ENCODE measurements at regions not wholly inside any gene's neighbourhood (a gene's known extent, or its start where the extent isn't known, plus 50 kb on each side); places are given as distances from the start of the nearest gene placed in this dataset.
"Not testable (repeated sequence)": the region's sequence is repeated elsewhere in the genome, so short reads cannot be mapped to it uniquely, and the experiment has no call there.

DNA sequence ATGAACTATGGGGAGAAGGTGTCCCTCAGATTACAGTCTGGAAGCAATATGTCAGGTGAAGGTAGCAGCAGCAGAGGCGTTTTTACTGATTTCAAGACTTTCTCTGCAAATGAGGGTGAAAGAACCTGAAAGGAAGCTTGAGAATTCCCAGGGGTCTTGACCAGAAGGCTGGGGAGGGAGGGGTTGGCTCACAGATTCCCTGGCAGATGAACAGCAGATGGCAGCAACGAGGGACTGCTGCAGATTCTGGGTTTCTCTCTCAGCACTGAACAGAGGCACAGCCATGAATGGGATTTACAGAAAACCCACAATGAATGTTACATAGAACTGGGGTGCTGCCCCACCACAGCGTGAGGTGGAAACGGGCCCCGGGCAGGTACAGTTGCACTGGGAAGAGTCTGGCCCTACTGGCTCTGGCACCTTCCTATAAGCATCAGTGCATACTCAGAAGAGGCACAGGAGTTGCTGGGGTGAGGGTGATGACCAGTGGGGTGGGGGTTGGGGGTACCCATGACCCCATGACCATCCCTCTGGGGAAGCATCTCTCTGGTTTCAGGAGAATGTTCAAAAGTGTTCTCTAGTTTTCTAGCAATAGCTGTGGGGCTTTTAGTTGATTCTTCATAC, 317.8 kb downstream of the SH2D4B start:
- FAIRE-seq (no peak), DNase-seq (ENCODE audit: low spot score in 2 of 2) (peak; percentile 21 to 22)

DNA sequence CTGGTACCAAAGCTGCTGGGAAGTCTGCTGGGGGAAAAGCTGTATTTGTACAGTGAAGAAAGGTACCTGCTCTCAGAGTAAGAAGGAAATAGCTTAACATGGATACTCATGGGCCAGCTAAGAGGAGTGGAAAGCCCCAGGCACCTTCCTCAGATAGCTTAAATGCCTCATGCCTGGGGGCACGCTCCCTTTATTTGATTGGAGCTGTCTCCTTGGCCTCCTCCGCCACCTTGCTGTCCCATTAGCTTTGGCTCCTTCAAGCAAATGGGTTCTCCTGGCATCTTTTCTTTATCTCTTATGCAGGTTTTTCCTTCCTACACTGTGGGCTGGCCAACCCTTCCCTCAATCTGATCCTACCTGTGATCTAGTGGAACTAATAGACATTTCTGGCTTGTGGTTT, 318.5 kb downstream of the SH2D4B start:
- FAIRE-seq (no peak), DNase-seq (ENCODE audit: low spot score in 2 of 2) (no peak)

DNA sequence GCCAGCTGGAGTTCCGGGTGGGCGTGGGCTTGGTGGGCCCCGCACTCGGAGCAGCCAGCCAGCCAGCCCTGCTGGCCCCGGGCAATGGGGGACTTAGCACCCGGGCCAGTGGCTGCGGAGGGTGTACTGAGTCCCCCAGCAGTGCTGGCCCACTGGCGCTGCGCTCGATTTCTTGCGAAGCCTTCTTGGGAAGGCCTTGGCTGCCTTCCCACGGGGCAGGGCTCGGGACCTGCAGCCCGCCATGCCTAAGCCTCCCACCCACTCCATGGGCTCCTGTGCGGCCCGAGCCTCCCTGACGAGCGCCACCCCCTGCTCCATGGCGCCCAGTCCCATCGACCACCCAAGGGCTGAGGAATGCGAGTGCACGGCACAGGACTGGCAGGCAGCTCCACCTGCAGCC, 321.6 kb downstream of the SH2D4B start:
- DNase-seq (ENCODE audit: low spot score in 2 of 2); FAIRE-seq: not testable (repeated sequence)

DNA sequence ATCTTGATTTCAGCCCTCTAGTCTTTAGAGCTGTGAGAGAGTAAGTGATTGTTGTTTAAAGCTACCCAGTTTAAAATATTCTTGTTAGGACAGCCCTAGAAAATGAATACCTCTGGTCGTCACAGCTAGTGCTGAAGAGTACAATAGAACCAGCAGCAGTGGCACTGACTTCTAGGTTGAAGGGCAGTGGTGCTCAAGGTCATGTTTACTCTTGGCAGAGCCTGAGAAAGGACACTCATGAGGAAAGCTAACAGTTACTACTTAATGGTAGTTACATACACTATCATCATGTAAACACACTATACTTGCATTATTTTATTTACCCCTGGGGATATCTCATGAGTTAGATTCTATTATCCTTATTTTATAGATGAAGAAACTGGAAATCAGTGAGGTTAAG, 323.0 kb downstream of the SH2D4B start:
- DNase-seq (ENCODE audit: low spot score in 2 of 2) = no peak
- no peak for FAIRE-seq

DNA sequence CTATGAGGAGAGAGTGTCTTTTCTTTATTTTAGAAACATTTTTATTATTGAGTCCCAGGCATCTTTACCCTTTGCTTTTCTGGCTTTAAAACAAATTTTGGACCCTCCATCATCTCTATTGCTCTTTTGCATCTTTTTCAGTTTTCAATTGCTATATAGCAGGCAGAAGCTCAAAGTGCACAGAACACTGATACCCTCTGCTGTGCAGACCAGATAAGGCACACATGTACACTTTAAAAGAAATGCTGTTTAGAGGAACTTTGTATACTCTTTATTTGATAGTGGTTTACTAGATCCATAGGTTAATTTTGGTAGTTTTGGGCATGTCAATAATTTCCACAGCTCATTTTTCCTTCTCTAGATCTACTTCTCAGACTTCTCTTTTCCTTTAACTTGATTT, 324.2 kb downstream of the SH2D4B start:
- no peak for DNase-seq (ENCODE audit: low spot score in 2 of 2)
- no peak for FAIRE-seq

DNA sequence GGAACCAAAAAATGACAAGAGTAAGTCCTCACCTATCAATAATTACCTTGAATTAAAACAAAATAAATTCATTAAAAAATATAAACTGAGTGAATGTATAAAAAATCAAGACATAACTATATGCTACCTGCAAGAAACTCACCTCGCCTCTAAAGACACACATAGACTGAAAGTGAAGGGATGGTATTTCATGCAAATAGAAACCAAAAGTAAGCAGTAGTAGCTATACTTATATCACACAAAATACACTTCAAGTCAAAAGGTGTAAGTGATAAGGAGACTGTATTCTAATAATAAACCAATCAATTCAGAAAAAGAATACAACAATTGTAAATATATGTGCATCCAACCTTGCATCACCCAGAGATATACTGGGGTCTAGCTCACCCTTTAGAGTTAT, 332.6 kb downstream of the SH2D4B start:
- FAIRE-seq = no peak
- no peak for DNase-seq (ENCODE audit: low spot score in 2 of 2)

DNA sequence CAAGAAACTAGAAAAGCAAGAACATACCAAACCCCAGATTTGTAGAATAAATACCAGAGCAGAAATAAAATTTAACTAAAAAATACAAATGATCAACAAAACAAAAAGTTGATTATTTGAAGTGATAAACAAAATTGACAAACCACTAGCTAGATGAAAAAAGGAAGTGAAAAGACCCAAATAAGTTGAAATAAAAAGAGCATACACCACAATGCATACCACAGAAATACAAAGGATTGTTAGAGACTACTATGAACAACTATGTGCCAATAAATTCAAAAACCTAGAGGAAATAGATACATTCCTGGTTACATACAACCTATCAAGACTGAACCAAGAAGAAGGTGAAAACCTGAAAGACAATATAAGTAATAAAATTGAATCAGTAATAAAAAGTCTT, 333.4 kb downstream of the SH2D4B start:
- DNase-seq (ENCODE audit: low spot score in 2 of 2) = no peak
- FAIRE-seq = no peak

DNA sequence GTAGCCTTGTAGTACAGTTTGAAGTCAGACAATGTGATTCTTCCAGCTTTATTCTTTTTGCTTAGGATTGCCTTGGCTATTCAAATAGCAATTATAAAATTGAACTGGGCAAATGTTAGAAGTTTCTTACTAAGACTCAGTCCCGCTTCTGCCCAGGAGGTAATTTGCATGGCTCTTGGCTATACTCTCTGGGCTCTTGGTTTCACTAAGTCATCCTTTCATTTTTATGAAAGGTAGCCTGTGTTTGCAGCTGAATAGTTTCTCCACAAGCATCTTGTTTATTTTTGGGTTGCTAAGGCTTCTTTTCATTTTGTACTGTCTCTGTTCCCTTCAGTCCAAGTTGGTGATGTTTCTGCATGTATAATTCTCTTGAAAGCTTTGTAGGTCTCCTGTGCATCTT, 340.6 kb downstream of the SH2D4B start:
- DNase-seq (ENCODE audit: low spot score in 2 of 2) (no peak), FAIRE-seq (no peak)

DNA sequence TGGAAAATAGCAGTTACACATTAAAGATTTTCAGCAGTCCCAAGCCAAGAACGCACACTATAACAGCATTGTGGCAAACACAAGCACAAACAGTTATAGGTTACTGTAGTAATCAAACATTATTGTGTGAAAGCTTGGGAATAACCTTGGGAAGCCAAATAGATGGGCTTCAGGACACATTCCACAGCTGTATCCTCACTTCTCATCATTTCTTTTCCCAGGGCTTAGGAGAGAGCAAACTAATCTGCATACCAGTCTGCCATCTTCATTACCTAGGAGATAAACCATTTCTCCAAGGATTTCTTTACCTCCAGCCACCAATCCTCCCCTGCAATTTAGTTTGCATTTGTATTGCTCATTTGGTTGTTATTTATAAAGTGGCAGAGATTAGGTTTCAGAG, 352.4 kb downstream of the SH2D4B start:
- DNase-seq (ENCODE audit: low spot score in 2 of 2) (no peak), FAIRE-seq (no peak)

DNA sequence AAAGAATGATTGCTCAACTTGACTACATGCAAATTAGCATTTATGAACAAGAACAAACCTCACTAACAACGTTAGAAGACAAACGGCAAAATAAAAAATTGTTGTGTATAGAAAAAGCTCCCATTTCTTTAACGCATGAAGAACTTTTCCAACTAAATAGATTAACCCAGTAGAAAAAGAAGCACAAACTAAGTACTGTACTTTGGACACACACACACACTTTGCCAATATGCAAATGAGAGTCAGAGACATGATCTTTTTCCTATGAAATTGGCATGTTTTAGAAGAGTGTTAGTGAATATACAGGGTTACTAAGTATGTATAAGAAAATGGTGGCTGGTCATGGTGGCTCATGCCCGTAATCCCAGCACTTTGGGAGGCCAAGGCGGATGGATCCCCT, 355.6 kb downstream of the SH2D4B start:
- DNase-seq (ENCODE audit: low spot score in 2 of 2) = no peak
- FAIRE-seq = no peak

DNA sequence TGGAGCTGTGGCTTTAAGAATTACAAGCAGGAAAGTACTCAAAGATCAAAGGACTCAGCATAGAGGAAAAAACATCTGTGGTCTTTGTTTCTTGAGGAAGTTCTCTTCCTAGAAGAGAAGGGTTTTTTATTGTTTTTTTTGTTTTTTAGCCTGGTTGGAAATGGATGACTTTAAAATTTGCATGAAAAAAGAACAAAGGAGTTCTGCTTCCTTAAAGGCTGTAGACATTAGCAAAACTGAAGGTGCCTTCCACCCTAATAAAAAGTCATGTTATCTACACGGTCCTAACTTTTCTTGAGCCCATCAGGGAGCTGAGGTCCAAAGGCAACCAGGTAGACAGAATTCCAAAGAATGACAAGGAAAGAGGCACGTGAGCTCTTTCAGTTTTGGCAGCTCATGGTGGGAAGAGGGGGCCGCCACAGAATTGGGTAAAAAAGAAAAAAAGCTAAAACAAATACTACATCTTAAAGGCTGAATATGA, 356.6 kb downstream of the SH2D4B start:
- no peak for DNase-seq (ENCODE audit: low spot score in 2 of 2)
- FAIRE-seq = no peak

DNA sequence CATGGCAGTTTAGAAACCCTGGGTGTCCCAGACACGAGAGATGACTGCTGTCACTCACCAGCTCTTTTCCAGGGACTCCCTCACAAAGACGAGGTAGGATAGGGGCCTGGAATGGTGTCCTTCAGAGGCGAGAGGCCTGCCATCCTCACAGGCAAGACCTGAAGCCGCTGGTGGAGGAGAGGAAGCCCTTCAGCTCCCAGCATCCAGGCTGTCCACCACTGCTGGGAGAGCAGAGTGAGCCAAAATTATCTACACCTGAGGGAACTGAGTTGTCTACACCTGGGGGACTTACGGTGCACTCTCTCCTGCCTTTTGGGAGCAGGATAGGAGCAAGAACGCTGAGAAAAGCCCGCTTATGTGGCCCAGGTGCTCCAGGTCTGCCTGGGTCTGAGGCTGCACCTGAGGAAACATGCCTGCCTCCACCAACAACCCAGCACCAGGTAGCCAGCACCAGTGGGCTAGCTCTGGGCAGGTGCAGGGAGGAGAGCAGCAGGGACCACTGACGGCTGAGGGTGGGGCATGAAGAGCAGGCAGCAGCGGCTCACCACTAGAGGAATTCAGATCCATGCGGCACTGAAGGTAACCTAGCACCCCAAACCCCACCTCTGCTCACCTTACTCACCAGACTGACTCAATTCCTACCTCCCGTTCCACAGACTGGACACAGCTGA, 357.2 kb downstream of the SH2D4B start:
- no peak for FAIRE-seq
- no peak for DNase-seq (ENCODE audit: low spot score in 2 of 2)

DNA sequence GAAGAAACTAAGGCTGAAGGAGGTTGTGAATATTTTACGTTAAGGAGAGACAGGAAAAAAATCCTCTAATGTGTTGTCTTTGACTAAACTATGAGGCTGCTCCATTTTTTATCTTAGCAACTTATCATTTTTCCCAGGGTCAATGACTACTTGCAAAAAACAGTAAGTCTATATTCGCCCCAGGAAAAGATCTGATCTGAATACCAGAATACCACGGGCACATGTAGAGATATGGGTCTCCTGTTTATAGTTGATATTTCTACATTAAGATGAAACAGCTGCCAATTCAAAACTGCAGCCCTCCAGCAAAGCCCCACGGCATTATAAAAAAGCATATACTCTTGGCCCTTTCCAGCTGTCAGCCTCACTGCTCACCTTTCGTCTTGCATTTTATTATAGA, 358.4 kb downstream of the SH2D4B start:
- DNase-seq (ENCODE audit: low spot score in 2 of 2) = no peak
- no peak for FAIRE-seq

DNA sequence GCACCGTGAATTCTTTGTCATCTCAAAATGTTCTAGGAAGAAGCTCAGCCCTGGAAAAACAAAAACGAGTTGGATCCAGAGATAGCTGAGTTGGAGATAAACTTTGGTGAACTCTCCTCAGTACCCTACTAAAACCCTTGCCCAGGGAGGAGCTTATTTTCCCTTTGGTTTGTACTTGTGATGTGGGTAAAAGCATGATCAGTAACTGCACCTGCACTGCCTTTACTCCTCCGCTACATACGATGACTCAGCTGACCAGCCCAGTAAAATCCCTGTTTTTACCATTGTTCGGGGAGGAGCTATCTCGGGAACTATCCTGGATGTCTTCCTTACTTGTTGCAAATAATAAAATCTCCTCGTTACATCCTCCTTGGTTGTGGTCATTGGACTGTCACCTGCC, 359.3 kb downstream of the SH2D4B start:
- no peak for DNase-seq (ENCODE audit: low spot score in 2 of 2)
- FAIRE-seq = no peak

DNA sequence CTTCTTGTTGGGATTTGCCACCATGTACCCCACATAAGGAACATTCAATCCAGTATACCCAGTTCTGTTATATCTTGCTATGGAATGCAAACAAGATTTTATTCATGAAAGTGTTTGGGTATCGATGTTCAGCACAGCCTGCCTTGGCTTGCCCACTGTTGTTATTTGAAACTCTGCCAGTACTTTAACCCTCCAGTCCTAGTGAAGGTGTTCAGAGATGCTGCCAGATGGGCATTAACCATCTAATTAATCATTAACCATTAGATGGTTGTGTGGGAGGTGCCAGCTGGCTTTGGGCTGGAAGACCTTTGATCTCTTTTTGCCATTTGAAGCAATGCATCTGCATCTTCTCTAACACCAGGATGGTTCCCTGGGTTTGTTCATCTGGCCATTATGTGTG, 363.0 kb downstream of the SH2D4B start:
- FAIRE-seq = no peak
- DNase-seq (ENCODE audit: low spot score in 2 of 2) = no peak

DNA sequence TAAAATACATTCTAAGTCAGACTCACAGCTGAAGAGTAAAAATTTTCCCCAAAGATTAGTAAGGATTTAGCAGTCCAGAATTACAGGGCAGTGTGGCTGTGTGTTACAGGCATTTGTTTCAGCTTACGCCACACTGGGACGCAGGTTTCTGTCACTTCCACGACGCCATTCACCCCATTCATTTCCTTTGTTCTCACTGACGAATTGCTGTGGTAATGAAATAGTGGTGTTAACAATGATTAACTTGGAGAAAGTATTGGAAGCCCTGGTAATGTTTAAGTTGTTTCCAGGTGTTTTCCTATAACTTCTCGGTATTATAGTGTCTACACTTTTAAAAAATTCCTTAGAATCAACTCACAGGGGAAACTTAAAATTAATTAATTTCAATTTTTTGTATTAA, 370.9 kb downstream of the SH2D4B start:
- no peak for DNase-seq (ENCODE audit: low spot score in 2 of 2)
- no peak for FAIRE-seq

DNA sequence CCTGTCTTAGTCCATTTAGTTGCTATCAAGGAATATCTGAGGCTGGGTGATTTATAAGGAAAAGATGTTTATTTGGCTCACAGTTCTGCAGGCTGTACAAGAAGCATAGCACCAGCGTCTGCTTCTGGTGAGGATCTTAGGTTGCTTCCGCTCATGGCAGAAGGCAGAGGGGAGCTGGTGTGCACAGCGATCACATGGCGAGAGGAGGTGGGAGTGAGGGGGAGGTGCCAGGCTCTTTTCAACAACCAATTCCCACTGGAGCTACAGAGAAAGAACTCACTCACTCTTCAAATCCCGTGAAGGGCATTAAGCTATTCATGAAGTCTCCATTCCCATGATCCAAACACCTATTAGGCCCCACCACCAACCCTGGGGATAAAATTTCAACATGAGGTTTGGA, 371.6 kb downstream of the SH2D4B start:
- no peak for DNase-seq (ENCODE audit: low spot score in 2 of 2)
- FAIRE-seq = no peak

DNA sequence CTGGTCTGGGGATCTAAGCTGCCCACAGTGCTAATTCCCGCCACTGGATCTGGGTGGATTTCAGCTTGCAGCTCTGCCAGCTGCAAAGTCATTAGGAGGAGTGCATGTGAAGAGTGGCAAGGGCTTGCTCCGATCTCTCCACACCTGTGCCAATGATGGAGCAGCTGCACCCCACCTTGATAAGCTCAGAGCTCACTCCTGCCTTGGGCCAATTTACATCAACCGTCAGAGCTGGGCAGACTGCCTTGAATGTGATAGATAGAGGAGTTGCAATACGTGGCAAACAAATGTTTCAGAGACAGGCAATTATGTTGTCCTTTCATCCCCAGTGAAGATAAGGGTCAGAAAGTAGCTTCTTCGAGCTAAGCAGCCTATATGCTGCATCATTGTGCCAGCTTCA, 379.9 kb downstream of the SH2D4B start:
- no peak for FAIRE-seq
- no peak for DNase-seq (ENCODE audit: low spot score in 2 of 2)

DNA sequence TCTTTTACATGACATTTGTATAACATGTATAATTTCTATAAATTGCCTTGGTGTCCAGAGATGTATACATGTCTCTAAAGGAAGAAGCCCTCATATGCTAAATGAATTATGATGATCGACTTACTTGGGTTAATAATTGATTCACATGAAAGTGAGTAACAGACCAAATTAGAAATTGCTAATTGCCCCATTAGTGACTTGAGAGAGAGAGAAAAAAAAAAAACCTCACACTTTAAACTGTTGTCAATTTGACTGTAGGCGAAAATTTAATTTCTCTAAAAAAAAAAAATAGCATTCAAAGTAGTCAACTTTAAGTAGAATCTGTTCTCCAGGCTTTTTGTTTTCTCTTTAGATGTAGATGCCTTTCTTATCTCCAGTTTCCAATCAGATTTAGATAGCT, 383.3 kb downstream of the SH2D4B start:
- no peak for FAIRE-seq
- DNase-seq (ENCODE audit: low spot score in 2 of 2) = no peak

DNA sequence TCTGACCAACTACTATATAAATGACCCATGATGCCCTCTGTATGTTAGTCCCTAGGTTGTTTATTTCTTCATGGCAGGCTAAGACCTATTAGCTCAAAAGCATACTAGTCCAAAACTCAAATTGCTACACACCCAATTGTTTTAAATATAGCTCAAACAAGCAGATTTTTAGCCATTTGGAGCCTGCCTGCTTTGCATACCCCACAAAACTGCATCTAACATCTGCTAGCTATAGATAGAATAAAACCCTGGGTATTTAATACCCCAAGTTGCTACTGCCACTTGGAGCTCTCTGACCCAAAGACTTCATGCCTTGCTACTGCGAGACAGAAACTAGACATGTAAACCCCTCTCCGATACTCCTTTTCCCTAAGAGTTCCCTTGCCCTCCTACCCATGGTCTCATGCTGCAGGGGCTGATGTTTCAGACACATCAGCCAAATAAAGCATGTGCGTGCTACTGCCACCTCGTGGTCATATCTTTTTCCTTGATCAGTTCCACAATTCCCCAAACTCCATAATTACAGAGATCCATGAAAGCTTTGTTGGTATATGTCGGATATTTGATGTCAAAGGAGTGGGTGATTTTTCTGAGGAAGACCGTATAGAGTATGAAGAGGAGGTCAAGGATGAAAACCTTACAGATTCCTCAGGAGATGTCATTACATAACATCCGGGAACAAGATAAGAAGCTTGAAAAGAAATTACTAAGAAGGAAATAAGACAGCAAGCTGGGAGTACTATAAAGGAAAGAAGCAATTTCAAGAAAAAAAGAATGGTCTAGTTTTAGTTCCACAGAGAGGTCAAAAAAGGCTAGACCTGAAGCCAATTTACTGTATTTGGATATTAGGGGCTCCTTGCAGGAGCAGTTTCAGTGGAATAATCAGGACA, 386.6 kb downstream of the SH2D4B start:
- FAIRE-seq (no peak), DNase-seq (ENCODE audit: low spot score in 2 of 2) (no peak)

DNA sequence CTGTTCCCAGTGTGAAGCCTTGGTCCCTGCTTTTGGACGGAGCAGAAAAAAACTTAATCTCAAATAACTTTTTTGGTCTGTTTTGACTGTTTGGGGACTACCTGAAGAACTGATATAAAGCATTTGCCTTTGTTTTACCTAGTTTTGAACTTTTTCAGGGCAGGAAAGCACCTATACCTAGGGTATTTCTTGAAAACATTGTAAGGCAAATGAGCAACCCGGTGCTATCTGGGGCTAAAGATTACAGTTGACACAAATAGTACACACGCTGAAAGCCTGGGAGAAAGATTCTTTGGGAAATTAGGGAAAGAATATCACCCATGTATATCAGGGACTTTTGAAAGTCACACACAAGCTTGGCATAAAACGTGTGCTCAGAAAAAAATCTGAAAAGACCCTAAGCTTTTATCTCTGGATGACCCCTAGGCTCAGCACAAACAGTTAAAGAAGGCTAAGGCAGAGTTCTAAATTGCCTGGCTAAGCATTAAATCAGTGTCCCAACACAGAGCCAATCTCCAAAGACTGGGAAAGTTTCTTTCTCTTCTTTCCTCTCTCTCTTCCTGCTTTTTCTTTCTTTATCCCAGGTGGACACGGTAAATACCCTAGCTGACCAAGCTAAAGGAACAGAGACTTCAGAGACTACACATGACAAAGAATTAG, 389.8 kb downstream of the SH2D4B start:
- no peak for FAIRE-seq
- no peak for DNase-seq (ENCODE audit: low spot score in 2 of 2)
